GM12864 (cell line): ENCODE measurements at regions not wholly inside any gene's neighbourhood (a gene's known extent, or its start where the extent isn't known, plus 50 kb on each side); places are given as distances from the start of the nearest gene placed in this dataset.

Source experiments
- DNase-seq: peaks from one replicate; pipeline ENCODE4 v3.0.0-alpha.2; 2011; ENCODE audit warnings: low read depth
- H3K4me3 ChIP-seq: 2 replicates; pipeline ENCODE4 v1.5.1; 2011; ENCODE audit warnings: mild to moderate bottlenecking, low read depth, low read length, control low read depth
- CTCF ChIP-seq: IDR thresholded peaks from 2 replicates; pipeline ENCODE4 v1.5.1; 2011; ENCODE audit warnings: low read depth, mild to moderate bottlenecking, moderate library complexity, low read length, control low read depth, inconsistent platforms; ENCODE audit errors: missing control alignments

GRCh38 chr9:3600672-3601071 lies 74.9 kb upstream of the RFX3 start:
- no peak for DNase-seq
- TF ChIP-seq CTCF: no peak

GRCh38 chr9:3597792-3598191 lies 72.0 kb upstream of the RFX3 start:
- no peak for TF ChIP-seq CTCF
- H3K4me3 ChIP-seq: no peak overlapping the region
- no peak for DNase-seq

More at GRCh38 chr9:3600672-3601071, 74.9 kb upstream of the RFX3 start:
- no peak overlapping the region for H3K4me3 ChIP-seq

GRCh38 chr9:3586066-3586465 lies 60.3 kb upstream of the RFX3 start:
- no peak for DNase-seq
- no peak overlapping the region for H3K4me3 ChIP-seq
- TF ChIP-seq CTCF: no peak

GRCh38 chr9:3585606-3586005 lies 59.8 kb upstream of the RFX3 start:
- DNase-seq: no peak
- no peak for TF ChIP-seq CTCF
- no peak overlapping the region for H3K4me3 ChIP-seq

- no peak overlapping the region for H3K4me3 ChIP-seq
- TF ChIP-seq CTCF: no peak
- DNase-seq: no peak
Measured at GRCh38 chr9:3578786-3579185, 53.0 kb upstream of the RFX3 start.

GRCh38 chr9:3576328-3576727 lies 50.5 kb upstream of the RFX3 start:
- no peak overlapping the region for H3K4me3 ChIP-seq
- no peak for TF ChIP-seq CTCF
- DNase-seq: no peak

- DNase-seq: no peak
- H3K4me3 ChIP-seq: no peak overlapping the region
- TF ChIP-seq CTCF: no peak
Measured at GRCh38 chr9:3575821-3576220, 50.0 kb upstream of the RFX3 start.
